ENCODE measurements at regions not wholly inside any gene's neighbourhood (a gene's known extent, or its start where the extent isn't known, plus 50 kb on each side); places are given as distances from the start of the nearest gene placed in this dataset.

GRCh38 chr11:45754741-45755140 is 50.2 kb upstream of the SLC35C1 start:
- TF ChIP-seq, protein P1, sequence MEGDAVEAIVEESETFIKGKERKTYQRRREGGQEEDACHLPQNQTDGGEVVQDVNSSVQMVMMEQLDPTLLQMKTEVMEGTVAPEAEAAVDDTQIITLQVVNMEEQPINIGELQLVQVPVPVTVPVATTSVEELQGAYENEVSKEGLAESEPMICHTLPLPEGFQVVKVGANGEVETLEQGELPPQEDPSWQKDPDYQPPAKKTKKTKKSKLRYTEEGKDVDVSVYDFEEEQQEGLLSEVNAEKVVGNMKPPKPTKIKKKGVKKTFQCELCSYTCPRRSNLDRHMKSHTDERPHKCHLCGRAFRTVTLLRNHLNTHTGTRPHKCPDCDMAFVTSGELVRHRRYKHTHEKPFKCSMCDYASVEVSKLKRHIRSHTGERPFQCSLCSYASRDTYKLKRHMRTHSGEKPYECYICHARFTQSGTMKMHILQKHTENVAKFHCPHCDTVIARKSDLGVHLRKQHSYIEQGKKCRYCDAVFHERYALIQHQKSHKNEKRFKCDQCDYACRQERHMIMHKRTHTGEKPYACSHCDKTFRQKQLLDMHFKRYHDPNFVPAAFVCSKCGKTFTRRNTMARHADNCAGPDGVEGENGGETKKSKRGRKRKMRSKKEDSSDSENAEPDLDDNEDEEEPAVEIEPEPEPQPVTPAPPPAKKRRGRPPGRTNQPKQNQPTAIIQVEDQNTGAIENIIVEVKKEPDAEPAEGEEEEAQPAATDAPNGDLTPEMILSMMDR (IDR thresholded peaks at IDR 0.05) = no peak
- CTCF ChIA-PET = interaction anchor here (1.4 to 4.0 kb wide), 3 partner anchors 17 to 384 kb away, joined by 3 to 22 read pairs (median 7); no protein-coding TSS in a partner anchor
- Mint-ChIP-seq H3K36me3 (ENCODE audit: low read depth) (no peaks in the 10 kb centered on the region), H3K4me3 (no peak overlapping the region), H3K27me3 (peaks cover 13% of the 10 kb centered on the region), H3K27ac (no peak overlapping the region), H3K9me3 (no peaks in the 10 kb centered on the region), H3K4me1 (ENCODE audit: low read depth) (no peaks in the 10 kb centered on the region)
- DNase-seq (no peak), ATAC-seq (no peak)
- POLR2A ChIA-PET = no interaction called here
- intact Hi-C loops (cut with micrococcal nuclease) = no loop called here

- Mint-ChIP-seq H3K4me3 (no peak overlapping the region), H3K4me1 (ENCODE audit: low read depth) (no peaks in the 10 kb centered on the region), H3K36me3 (ENCODE audit: low read depth) (no peaks in the 10 kb centered on the region), H3K27ac (no peak overlapping the region), H3K27me3 (peaks cover 13% of the 10 kb centered on the region), H3K9me3 (no peaks in the 10 kb centered on the region)
- DNase-seq = no peak
- TF ChIP-seq, protein P1 (IDR thresholded peaks at IDR 0.05) = no peak
- no peak for ATAC-seq
- ChIA-PET CTCF (interaction anchor here (1.4 to 4.0 kb wide), 3 partner anchors 17 to 383 kb away, joined by 3 to 22 read pairs (median 7); no protein-coding TSS in a partner anchor), POLR2A (no interaction called here)
- intact Hi-C loops (cut with micrococcal nuclease) = no loop called here
Measured at GRCh38 chr11:45754261-45754709, 50.7 kb upstream of the SLC35C1 start.

DNA sequence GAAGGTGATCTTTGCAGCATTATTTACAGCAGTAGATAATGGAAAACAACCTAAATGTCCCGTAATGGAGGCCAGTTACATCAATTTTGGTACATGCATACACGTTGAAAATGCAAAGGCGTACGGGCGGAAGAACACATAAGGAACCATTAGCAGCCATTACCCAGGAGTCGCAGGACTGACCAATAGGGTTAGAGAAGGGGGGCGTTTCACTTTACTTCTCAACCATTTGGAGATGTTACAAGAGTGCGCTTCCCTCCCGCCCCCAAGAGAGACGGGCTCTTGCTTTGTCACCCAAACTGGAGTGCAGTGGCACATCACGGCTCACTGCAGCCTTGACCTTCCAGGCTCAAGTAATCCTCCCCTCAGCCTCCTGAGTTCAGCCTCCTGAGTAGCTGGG is 52.8 kb upstream of the SLC35C1 start:
- TF ChIP-seq, protein P1 (IDR thresholded peaks at IDR 0.05) = no peak
- intact Hi-C loops (cut with micrococcal nuclease) = no loop called here
- CTCF ChIA-PET = interaction anchor here (1.0 kb wide), 1 partner anchor 20 kb away, joined by 5 read pairs; no protein-coding TSS in a partner anchor
- H3K27me3 Mint-ChIP-seq = peaks cover 13% of the 10 kb centered on the region
- H3K36me3 Mint-ChIP-seq (ENCODE audit: low read depth) = no peaks in the 10 kb centered on the region
- POLR2A ChIA-PET = no interaction called here
- ATAC-seq (no peak), DNase-seq (no peak)
- no peaks in the 10 kb centered on the region for H3K9me3 Mint-ChIP-seq
- no peaks in the 10 kb centered on the region for H3K4me1 Mint-ChIP-seq (ENCODE audit: low read depth)
- no peak overlapping the region for H3K4me3 Mint-ChIP-seq
- no peak overlapping the region for H3K27ac Mint-ChIP-seq

DNA sequence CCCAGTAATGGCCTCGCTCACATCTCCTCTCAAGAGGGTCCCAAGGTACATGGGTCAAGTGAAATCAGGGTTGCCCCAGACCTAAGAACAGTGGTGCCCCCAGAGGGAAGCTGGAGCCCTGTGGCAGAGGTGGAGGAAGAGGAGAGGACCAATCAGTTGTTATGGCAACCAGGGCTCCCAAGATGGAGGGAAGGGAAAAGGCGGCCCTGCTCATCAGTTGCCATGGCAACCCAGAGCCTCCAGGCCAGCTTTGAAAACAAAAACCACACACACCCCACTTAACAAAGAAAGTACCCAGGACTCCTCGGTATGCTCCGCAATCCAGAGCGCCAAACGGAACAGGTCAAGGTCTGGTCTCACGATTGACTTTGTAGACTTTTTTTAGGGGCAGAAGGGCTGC is 53.5 kb upstream of the SLC35C1 start:
- intact Hi-C loops (cut with micrococcal nuclease) = no loop called here
- H3K4me3 Mint-ChIP-seq = no peak overlapping the region
- DNase-seq (no peak), ATAC-seq (no peak)
- H3K4me1 Mint-ChIP-seq (ENCODE audit: low read depth) = no peaks in the 10 kb centered on the region
- POLR2A ChIA-PET = no interaction called here
- no peak overlapping the region for H3K27ac Mint-ChIP-seq
- CTCF ChIA-PET = interaction anchor here (1.0 kb wide), 1 partner anchor 20 kb away, joined by 5 read pairs; no protein-coding TSS in a partner anchor
- TF ChIP-seq, protein P1 (IDR thresholded peaks at IDR 0.05) = no peak
- no peaks in the 10 kb centered on the region for H3K36me3 Mint-ChIP-seq (ENCODE audit: low read depth)
- H3K27me3 Mint-ChIP-seq = peaks cover 13% of the 10 kb centered on the region
- no peaks in the 10 kb centered on the region for H3K9me3 Mint-ChIP-seq

DNA sequence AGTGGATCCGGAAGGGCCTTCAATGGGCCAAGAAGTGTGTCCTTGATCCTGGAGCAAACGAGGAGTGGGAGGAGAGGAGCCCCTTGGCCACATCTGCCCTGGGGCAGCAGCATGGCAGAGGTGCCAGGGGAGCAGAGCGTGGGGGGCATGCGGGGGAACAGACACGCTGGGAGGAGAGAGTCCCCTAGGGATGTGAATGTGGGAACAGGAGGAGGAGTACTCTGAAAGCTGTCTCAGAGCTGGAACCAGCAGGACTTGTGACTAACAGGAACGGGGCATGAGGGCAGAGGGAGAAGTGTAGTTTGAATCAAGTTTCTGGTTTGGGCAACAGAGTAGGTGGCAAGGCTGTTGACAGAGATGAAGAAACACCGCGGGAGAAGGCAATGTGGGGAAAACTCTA is 54.5 kb upstream of the SLC35C1 start:
- Mint-ChIP-seq H3K36me3 (ENCODE audit: low read depth) (no peaks in the 10 kb centered on the region), H3K4me3 (no peak overlapping the region), H3K4me1 (ENCODE audit: low read depth) (no peaks in the 10 kb centered on the region), H3K27me3 (peaks cover 13% of the 10 kb centered on the region), H3K9me3 (no peaks in the 10 kb centered on the region), H3K27ac (no peak overlapping the region)
- intact Hi-C loops (cut with micrococcal nuclease) = no loop called here
- CTCF ChIA-PET = no interaction called here
- no peak for ATAC-seq
- POLR2A ChIA-PET = no interaction called here
- no peak for DNase-seq
- TF ChIP-seq, protein P1 (IDR thresholded peaks at IDR 0.05) = no peak

All from activated CD8-positive, alpha-beta T cell treated with anti-CD3 and anti-CD28 coated beads for 36 hours (primary cell).